Gastrocnemius medialis (tissue), 4 donors: ENCODE measurements at regions not wholly inside any gene's neighbourhood (a gene's known extent, or its start where the extent isn't known, plus 50 kb on each side); places are given as distances from the start of the nearest gene placed in this dataset.

Experiments
- ATAC-seq, 2 donors: fragments of 150-250 bp; one replicate each; pipeline ENCODE4 v1.9.1; 2016
- DNase-seq, 2 donors: peaks; one replicate each; pipeline ENCODE4 v3.0.0-alpha.2; 2019
- H3K27ac ChIP-seq, 4 donors: fragments of 200-600 bp; sonication (generic); 1 replicate in 1 of 4; 2 replicates in 3 of 4; pipeline ENCODE4 v1.5.1; 2016 to 2018; ENCODE audit warnings: mild to moderate bottlenecking in 2 of 4, moderate library complexity in 1 of 4
- H3K27me3 ChIP-seq, 3 donors: fragments of 200-600 bp; sonication (generic) in 2 of 3; 1 replicate in 1 of 3; 2 replicates in 2 of 3; pipeline versions ENCODE4 v1.5.1 to v1.6.0; 2016 to 2019; ENCODE audit warnings: mild to moderate bottlenecking in 1 of 3, moderate library complexity in 1 of 3
- H3K36me3 ChIP-seq, 2 donors: fragments of 200-600 bp; sonication (generic) in 1 of 2; one replicate each; pipeline ENCODE4 v1.5.1; 2017 to 2018
- H3K4me1 ChIP-seq, 2 donors: fragments of 200-600 bp; sonication (generic) in 1 of 2; one replicate each; pipeline ENCODE4 v1.5.1; 2016 to 2017; ENCODE audit warnings: mild to moderate bottlenecking in 2 of 2
- H3K4me3 ChIP-seq, 4 donors: fragments of 200-600 bp; sonication (generic) in 3 of 4; 1 replicate in 1 of 4; 2 replicates in 3 of 4; pipeline ENCODE4 v1.5.1; 2016 to 2019; ENCODE audit warnings: mild to moderate bottlenecking in 2 of 4
- H3K9me3 ChIP-seq, 3 donors: fragments of 200-600 bp; sonication (generic) in 2 of 3; 1 replicate in 1 of 3; 2 replicates in 2 of 3; pipeline ENCODE4 v1.5.1; 2016 to 2019
- POLR2A ChIP-seq, 2 donors: fragments of 450-650 bp; IDR thresholded peaks; one replicate each; pipeline ENCODE4 v1.6.1; 2017; ENCODE audit warnings: antibody characterized with exemption in 2 of 2, mild to moderate bottlenecking in 2 of 2, moderate library complexity in 2 of 2
- in situ Hi-C, 4 donors: fragments of 200-750 bp; cut with MboI; loops; one replicate each; pipeline versions ENCODE4 v1.15.0 to v1.8.0; 2017; ENCODE audit warnings: low sequenced_read_pairs in 4 of 4
- intact Hi-C: fragments of 100-400 bp; cut with DNase I; formaldehyde crosslinking; loops from one replicate; pipeline ENCODE4 v1.15.1; 2023; ENCODE audit warnings: low total_unique reads
- TF ChIP-seq, protein P1 (sequence below), 5 experiments: fragments of 450-650 bp in 3 of 5; fragments of 200-600 bp in 2 of 5; sonication (generic) in 2 of 5; IDR thresholded peaks in 4 of 5; conservative IDR thresholded peaks in 1 of 5; 1 replicate in 4 of 5; 2 replicates in 1 of 5; pipeline ENCODE4 v1.5.1; 2016 to 2019; ENCODE audit warnings: antibody characterized with exemption in 5 of 5, mild to moderate bottlenecking in 3 of 5, moderate library complexity in 3 of 5

DNA sequence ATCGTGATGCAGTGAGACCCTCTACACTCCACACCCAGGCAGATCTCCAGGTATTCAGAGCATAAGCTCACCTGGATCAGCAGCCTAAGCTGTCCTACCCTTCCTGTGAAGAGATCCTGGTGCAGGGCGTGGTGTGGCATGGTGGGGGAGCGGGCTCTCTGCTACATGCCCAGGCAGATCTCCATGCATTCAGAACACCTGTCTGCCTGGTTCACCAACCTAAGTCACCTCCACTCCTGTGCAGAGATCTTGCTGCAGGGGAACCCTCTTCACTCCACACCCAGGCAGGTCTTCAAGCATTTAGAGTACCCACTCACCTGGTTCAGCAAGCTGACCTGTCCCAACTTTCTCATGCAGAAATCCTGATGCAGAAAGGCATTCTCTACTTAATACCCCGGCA, 394.4 kb upstream of the SEMA3A start:
- H3K4me1 ChIP-seq, result no peaks in the 10 kb centered on the region
- in situ Hi-C loops, result no loop called here
- DNase-seq, result no peak
- no peak overlapping the region for H3K4me3 ChIP-seq
- intact Hi-C loops, result no loop called here
- H3K27me3 ChIP-seq, result no peaks in the 10 kb centered on the region
- H3K36me3 ChIP-seq, result no peaks in the 10 kb centered on the region
- TF ChIP-seq, protein P1, sequence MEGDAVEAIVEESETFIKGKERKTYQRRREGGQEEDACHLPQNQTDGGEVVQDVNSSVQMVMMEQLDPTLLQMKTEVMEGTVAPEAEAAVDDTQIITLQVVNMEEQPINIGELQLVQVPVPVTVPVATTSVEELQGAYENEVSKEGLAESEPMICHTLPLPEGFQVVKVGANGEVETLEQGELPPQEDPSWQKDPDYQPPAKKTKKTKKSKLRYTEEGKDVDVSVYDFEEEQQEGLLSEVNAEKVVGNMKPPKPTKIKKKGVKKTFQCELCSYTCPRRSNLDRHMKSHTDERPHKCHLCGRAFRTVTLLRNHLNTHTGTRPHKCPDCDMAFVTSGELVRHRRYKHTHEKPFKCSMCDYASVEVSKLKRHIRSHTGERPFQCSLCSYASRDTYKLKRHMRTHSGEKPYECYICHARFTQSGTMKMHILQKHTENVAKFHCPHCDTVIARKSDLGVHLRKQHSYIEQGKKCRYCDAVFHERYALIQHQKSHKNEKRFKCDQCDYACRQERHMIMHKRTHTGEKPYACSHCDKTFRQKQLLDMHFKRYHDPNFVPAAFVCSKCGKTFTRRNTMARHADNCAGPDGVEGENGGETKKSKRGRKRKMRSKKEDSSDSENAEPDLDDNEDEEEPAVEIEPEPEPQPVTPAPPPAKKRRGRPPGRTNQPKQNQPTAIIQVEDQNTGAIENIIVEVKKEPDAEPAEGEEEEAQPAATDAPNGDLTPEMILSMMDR (IDR thresholded peaks at IDR 0.05 in 4 of 5, conservative IDR thresholded peaks at IDR 0.05 in 1 of 5), result no peak
- no peak for ATAC-seq
- no peaks in the 10 kb centered on the region for H3K9me3 ChIP-seq
- no peak overlapping the region for H3K27ac ChIP-seq

DNA sequence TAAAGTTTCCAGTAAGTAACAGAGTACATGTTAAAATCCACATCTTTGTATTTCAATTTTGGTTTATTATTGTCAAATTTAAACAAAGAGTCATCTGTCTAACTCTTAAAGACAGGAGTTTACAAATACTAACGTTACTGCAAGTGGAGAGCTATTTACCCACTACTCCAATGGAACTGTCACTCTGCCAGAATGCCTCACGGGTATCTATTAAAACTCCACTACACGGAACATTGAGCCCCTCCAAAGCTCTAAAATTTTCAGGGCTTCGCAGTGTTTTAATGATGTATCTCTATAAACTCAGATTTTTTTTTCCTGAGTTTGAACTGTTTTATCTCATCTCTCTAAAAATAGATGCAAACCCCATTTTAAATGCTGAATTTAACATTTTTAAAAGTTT, 388.7 kb upstream of the SEMA3A start:
- no peaks in the 10 kb centered on the region for H3K36me3 ChIP-seq
- no peaks in the 10 kb centered on the region for H3K9me3 ChIP-seq
- no peak for TF ChIP-seq POLR2A (IDR thresholded peaks at IDR 0.05)
- TF ChIP-seq, protein P1 (IDR thresholded peaks at IDR 0.05 in 4 of 5, conservative IDR thresholded peaks at IDR 0.05 in 1 of 5), result no peak
- no peaks in the 10 kb centered on the region for H3K27me3 ChIP-seq
- ATAC-seq, result no peak
- intact Hi-C loops, result no loop called here
- no peak overlapping the region for H3K4me3 ChIP-seq
- in situ Hi-C loops, result no loop called here
- no peaks in the 10 kb centered on the region for H3K4me1 ChIP-seq
- H3K27ac ChIP-seq, result no peak overlapping the region
- no peak for DNase-seq

DNA sequence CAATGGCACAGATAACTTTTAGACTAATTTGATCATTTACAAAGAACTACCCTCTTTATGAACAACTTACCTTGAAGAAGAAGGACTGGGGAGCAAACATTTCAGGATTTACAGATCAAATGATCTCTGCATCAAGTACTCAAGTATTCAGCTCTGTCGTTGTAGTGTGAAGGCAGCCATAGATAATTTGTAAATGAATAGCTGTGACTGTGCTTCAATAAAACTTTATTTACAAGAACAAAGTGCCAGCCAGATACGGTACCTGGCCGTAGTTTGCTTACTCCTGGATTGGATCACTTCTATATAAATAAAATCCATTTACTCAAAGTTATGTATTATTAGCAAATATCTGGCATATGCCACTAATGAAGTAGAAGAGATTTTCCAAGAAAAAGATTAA, 388.2 kb upstream of the SEMA3A start:
- DNase-seq (no peak), ATAC-seq (no peak)
- Histone ChIP-seq H3K27me3 (no peaks in the 10 kb centered on the region), H3K27ac (no peak overlapping the region), H3K4me3 (no peak overlapping the region), H3K36me3 (no peaks in the 10 kb centered on the region), H3K9me3 (no peaks in the 10 kb centered on the region), H3K4me1 (no peaks in the 10 kb centered on the region)
- intact Hi-C loops, result no loop called here
- TF ChIP-seq, protein P1 (IDR thresholded peaks at IDR 0.05 in 4 of 5, conservative IDR thresholded peaks at IDR 0.05 in 1 of 5), result no peak
- no peak for TF ChIP-seq POLR2A (IDR thresholded peaks at IDR 0.05)
- in situ Hi-C loops, result no loop called here

DNA sequence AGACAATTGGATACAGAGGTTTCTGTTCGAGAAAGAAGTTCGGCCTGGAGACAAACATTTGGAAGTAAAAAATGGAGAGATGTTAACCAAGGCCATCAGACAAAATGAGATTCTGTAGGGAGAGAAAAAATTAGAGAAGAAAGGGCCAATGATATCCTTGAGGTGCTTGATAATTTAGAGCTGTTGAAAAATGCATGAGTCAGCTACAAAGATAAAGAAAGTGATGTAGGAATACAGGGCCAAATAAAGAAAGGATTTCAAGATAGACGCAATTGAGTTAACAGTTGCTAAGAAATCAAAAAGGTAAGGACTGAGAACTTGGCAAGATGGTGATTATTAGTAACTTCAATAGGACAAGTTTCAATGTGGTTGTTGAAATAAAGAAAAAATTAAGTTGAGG, 384.2 kb upstream of the SEMA3A start:
- in situ Hi-C loops, result no loop called here
- no peaks in the 10 kb centered on the region for H3K36me3 ChIP-seq
- no peaks in the 10 kb centered on the region for H3K4me1 ChIP-seq
- no peak overlapping the region for H3K4me3 ChIP-seq
- ATAC-seq (no peak), DNase-seq (no peak)
- intact Hi-C loops, result no loop called here
- TF ChIP-seq, protein P1 (IDR thresholded peaks at IDR 0.05 in 4 of 5, conservative IDR thresholded peaks at IDR 0.05 in 1 of 5), result no peak
- TF ChIP-seq POLR2A (IDR thresholded peaks at IDR 0.05), result no peak
- H3K27ac ChIP-seq, result no peak overlapping the region
- H3K9me3 ChIP-seq, result no peaks in the 10 kb centered on the region
- no peaks in the 10 kb centered on the region for H3K27me3 ChIP-seq

DNA sequence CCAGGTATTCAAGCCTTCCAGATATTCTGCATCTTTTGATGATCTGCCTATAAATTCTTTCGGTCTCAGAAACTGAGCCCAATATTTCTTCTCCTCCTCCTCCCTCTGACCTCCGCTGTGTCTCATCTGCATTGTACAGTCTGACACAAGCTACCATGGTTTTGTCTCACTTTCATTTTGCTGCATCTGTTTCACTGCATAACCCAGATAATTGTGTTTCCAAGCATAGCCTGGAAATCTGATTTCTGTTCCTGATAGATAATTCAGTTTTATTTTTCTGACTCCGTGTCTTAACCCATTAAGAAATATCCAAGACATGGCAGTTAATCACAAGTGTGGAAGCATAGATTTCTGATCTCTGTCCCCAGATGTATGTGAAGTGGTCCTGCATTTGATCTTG, 374.2 kb upstream of the SEMA3A start:
- intact Hi-C loops (no loop called here), in situ Hi-C loops (no loop called here)
- H3K27ac ChIP-seq, result no peak overlapping the region
- no peaks in the 10 kb centered on the region for H3K36me3 ChIP-seq
- TF ChIP-seq, protein P1 (IDR thresholded peaks at IDR 0.05 in 4 of 5, conservative IDR thresholded peaks at IDR 0.05 in 1 of 5), result no peak
- no peak for ATAC-seq
- H3K4me3 ChIP-seq, result no peak overlapping the region
- DNase-seq, result no peak
- no peaks in the 10 kb centered on the region for H3K9me3 ChIP-seq
- H3K27me3 ChIP-seq, result no peaks in the 10 kb centered on the region
- H3K4me1 ChIP-seq, result no peaks in the 10 kb centered on the region
